Activated CD8-positive, alpha-beta T cell treated with anti-CD3 and anti-CD28 coated beads for 36 hours (primary cell): ENCODE measurements at regions not wholly inside any gene's neighbourhood (a gene's known extent, or its start where the extent isn't known, plus 50 kb on each side); places are given as distances from the start of the nearest gene placed in this dataset.

Experiments
- ATAC-seq: fragments of 200-7000 bp; cut with Tn5 transposase; one replicate; pipeline ENCODE4 v1.10.0; 2021; ENCODE audit warnings: mild to moderate bottlenecking, moderate library complexity
- CTCF ChIA-PET: fragments of 350-600 bp; sonication (Branson Sonifier 250); formaldehyde crosslinking; loops from one replicate; lab custom pipeline; 2021; ENCODE audit warnings: antibody characterized with exemption; lab: Charles Lee
- POLR2A ChIA-PET: fragments of 350-600 bp; sonication (Branson Sonifier 250); formaldehyde crosslinking; loops from one replicate; lab custom pipeline; 2021; ENCODE audit warnings: antibody characterized with exemption; lab: Charles Lee
- DNase-seq: peaks from one replicate; pipeline ENCODE4 v3.0.0-alpha.2; 2020
- H3K27ac Mint-ChIP-seq: one replicate; pipeline ENCODE4 v1.8.0; 2021; ENCODE audit warnings: mild to moderate bottlenecking, mixed read lengths
- H3K27me3 Mint-ChIP-seq: one replicate; pipeline ENCODE4 v1.8.0; 2021; ENCODE audit warnings: mixed read lengths
- H3K36me3 Mint-ChIP-seq: one replicate; pipeline ENCODE4 v1.8.0; 2021; ENCODE audit warnings: low read depth, mixed read lengths
- H3K4me1 Mint-ChIP-seq: one replicate; pipeline ENCODE4 v1.8.0; 2021; ENCODE audit warnings: low read depth, mixed read lengths
- H3K4me3 Mint-ChIP-seq: one replicate; pipeline ENCODE4 v1.8.0; 2021; ENCODE audit warnings: mild to moderate bottlenecking, moderate library complexity, mixed read lengths
- H3K9me3 Mint-ChIP-seq: one replicate; pipeline ENCODE4 v1.8.0; 2021; ENCODE audit warnings: mixed read lengths
- CTCF ChIP-seq: fragments of 200-600 bp; IDR thresholded peaks from one replicate; pipeline ENCODE4 v1.8.0; 2022; ENCODE audit warnings: antibody characterized with exemption, mild to moderate bottlenecking
- intact Hi-C: fragments of 100-400 bp; cut with micrococcal nuclease; formaldehyde crosslinking; loops from one replicate; pipeline ENCODE4 v1.10.0; 2022

GRCh38 chr12:15052691-15053090, 79.8 kb downstream of the PDE6H start:
- no peaks in the 10 kb centered on the region for H3K9me3 Mint-ChIP-seq
- H3K4me3 Mint-ChIP-seq: no peak overlapping the region
- DNase-seq: no peak
- CTCF ChIA-PET: no interaction called here
- H3K27me3 Mint-ChIP-seq: no peaks in the 10 kb centered on the region
- peaks cover 11% of the 10 kb centered on the region for H3K4me1 Mint-ChIP-seq
- H3K27ac Mint-ChIP-seq: no peak overlapping the region
- no peak for TF ChIP-seq CTCF
- no peaks in the 10 kb centered on the region for H3K36me3 Mint-ChIP-seq
- intact Hi-C loops: no loop called here
- POLR2A ChIA-PET: no interaction called here
- no peak for ATAC-seq

GRCh38 chr12:15056218-15056617, 83.4 kb downstream of the PDE6H start:
- no peak for DNase-seq
- Mint-ChIP-seq H3K4me1 (peaks cover 4% of the 10 kb centered on the region), H3K27ac (no peak overlapping the region), H3K36me3 (no peaks in the 10 kb centered on the region), H3K9me3 (no peaks in the 10 kb centered on the region), H3K4me3 (no peak overlapping the region), H3K27me3 (peaks cover 4% of the 10 kb centered on the region)
- no peak for ATAC-seq
- intact Hi-C loops: no loop called here
- TF ChIP-seq CTCF: no peak
- ChIA-PET POLR2A (no interaction called here), CTCF (no interaction called here)
